ENCODE measurements at regions not wholly inside any gene's neighbourhood (a gene's known extent, or its start where the extent isn't known, plus 50 kb on each side); places are given as distances from the start of the nearest gene placed in this dataset.

GRCh38 chr12:22991250-22991844 lies 366.4 kb downstream of the ETNK1 start:
- no peak for DNase-seq (ENCODE audit: low spot score)

GRCh38 chr12:22993609-22994315 lies 368.8 kb downstream of the ETNK1 start:
- peak; percentile 41 for DNase-seq (ENCODE audit: low spot score)

GRCh38 chr12:22994316-22994675 lies 369.3 kb downstream of the ETNK1 start:
- no peak for DNase-seq (ENCODE audit: low spot score)

- no peak for DNase-seq (ENCODE audit: low spot score)
These were observed 376.5 kb downstream of the ETNK1 start for GRCh38 chr12:23001487-23001886.

- DNase-seq (ENCODE audit: low spot score) = no peak
These were observed 377.4 kb downstream of the ETNK1 start for GRCh38 chr12:23002381-23002780.

- DNase-seq (ENCODE audit: low spot score) = no peak
These were observed 379.6 kb downstream of the ETNK1 start for GRCh38 chr12:23004473-23005020.

- DNase-seq (ENCODE audit: low spot score) = no peak
These were observed 380.4 kb downstream of the ETNK1 start for GRCh38 chr12:23005387-23005786.

GRCh38 chr12:23006413-23006812 lies 381.4 kb downstream of the ETNK1 start:
- DNase-seq (ENCODE audit: low spot score) = no peak

- DNase-seq (ENCODE audit: low spot score) = no peak
These were observed 383.7 kb downstream of the ETNK1 start for GRCh38 chr12:23008623-23009022.

- DNase-seq (ENCODE audit: low spot score) = no peak
These were observed 389.8 kb downstream of the ETNK1 start for GRCh38 chr12:23014749-23015148.

- DNase-seq (ENCODE audit: low spot score) = no peak
These were observed 400.5 kb downstream of the ETNK1 start for GRCh38 chr12:23025372-23026016.

GRCh38 chr12:23028158-23028802 lies 403.3 kb downstream of the ETNK1 start:
- DNase-seq (ENCODE audit: low spot score) = no peak

- no peak for DNase-seq (ENCODE audit: low spot score)
These were observed 404.2 kb downstream of the ETNK1 start for GRCh38 chr12:23029185-23029584.

GRCh38 chr12:23039834-23040233 lies 414.9 kb downstream of the ETNK1 start:
- no peak for DNase-seq (ENCODE audit: low spot score)

- no peak for DNase-seq (ENCODE audit: low spot score)
These were observed 416.8 kb downstream of the ETNK1 start for GRCh38 chr12:23041774-23042173.

- DNase-seq (ENCODE audit: low spot score) = no peak
These were observed 418.7 kb downstream of the ETNK1 start for GRCh38 chr12:23043646-23044045.

GRCh38 chr12:23049180-23049579 lies 424.2 kb downstream of the ETNK1 start:
- DNase-seq (ENCODE audit: low spot score) = peak; percentile 37

GRCh38 chr12:23055004-23055403 lies 430.0 kb downstream of the ETNK1 start:
- peak; percentile 57 for DNase-seq (ENCODE audit: low spot score)

- DNase-seq (ENCODE audit: low spot score) = no peak
These were observed 432.6 kb downstream of the ETNK1 start for GRCh38 chr12:23057571-23057970.

GRCh38 chr12:23060161-23060560 lies 435.2 kb downstream of the ETNK1 start:
- DNase-seq (ENCODE audit: low spot score) = no peak

GRCh38 chr12:23063206-23063605 lies 438.2 kb downstream of the ETNK1 start:
- DNase-seq (ENCODE audit: low spot score) = no peak

GRCh38 chr12:23066095-23066494 lies 441.1 kb downstream of the ETNK1 start:
- DNase-seq (ENCODE audit: low spot score) = no peak

GRCh38 chr12:23083267-23083666 lies 458.3 kb downstream of the ETNK1 start:
- no peak for DNase-seq (ENCODE audit: low spot score)
